Loucy (cell line): ENCODE measurements at regions not wholly inside any gene's neighbourhood (a gene's known extent, or its start where the extent isn't known, plus 50 kb on each side); places are given as distances from the start of the nearest gene placed in this dataset.

Experiments
- H2AFZ ChIP-seq: fragments of 200-600 bp; sonication (generic); 2 replicates; pipeline ENCODE4 v1.6.0; 2016; ENCODE audit warnings: antibody characterized with exemption, mild to moderate bottlenecking, low read length, moderate library complexity
- H3F3A ChIP-seq: fragments of 200-600 bp; 2 replicates; pipeline ENCODE4 v1.6.0; 2016; ENCODE audit warnings: antibody characterized with exemption, low read depth, mild to moderate bottlenecking
- H3K27me3 ChIP-seq: fragments of 200-600 bp; sonication (generic); 2 replicates; pipeline ENCODE4 v1.6.1; 2014; ENCODE audit warnings: low read length, mild to moderate bottlenecking; ENCODE audit not compliant: insufficient read depth, poor library complexity, severe bottlenecking
- H3K36me3 ChIP-seq: fragments of 200-600 bp; sonication (generic); 2 replicates; pipeline ENCODE4 v1.6.1; 2016; ENCODE audit warnings: low read length; ENCODE audit not compliant: insufficient read depth
- H3K4me1 ChIP-seq: fragments of 200-600 bp; sonication (generic); 2 replicates; pipeline ENCODE4 v1.5.1; 2014; ENCODE audit warnings: low read length, mild to moderate bottlenecking; ENCODE audit not compliant: insufficient read depth, poor library complexity, severe bottlenecking
- H3K4me2 ChIP-seq: fragments of 200-600 bp; sonication (generic); 2 replicates; pipeline ENCODE4 v1.6.0; 2014; ENCODE audit warnings: antibody characterized with exemption, low read length, low read depth, mild to moderate bottlenecking; ENCODE audit not compliant: poor library complexity, severe bottlenecking
- H3K4me3 ChIP-seq: fragments of 200-600 bp; sonication (generic); 2 replicates; pipeline ENCODE4 v1.5.1; 2014; ENCODE audit warnings: low read length, mild to moderate bottlenecking, mixed read lengths; ENCODE audit not compliant: poor library complexity, severe bottlenecking
- H3K79me2 ChIP-seq: fragments of 200-600 bp; sonication (generic); 2 replicates; pipeline ENCODE4 v1.6.1; 2014; ENCODE audit warnings: low read length; ENCODE audit not compliant: insufficient read depth
- H3K9ac ChIP-seq: fragments of 200-600 bp; sonication (generic); 2 replicates; pipeline ENCODE4 v1.6.0; 2014; ENCODE audit warnings: mild to moderate bottlenecking, low read depth, low read length, moderate library complexity; ENCODE audit not compliant: poor library complexity, severe bottlenecking
- H3K9me2 ChIP-seq: fragments of 200-600 bp; sonication (generic); replicated peaks from 2 replicates; pipeline ENCODE4 v1.6.1; 2016; ENCODE audit warnings: low read depth, low read length, mixed read lengths
- H3K9me3 ChIP-seq: fragments of 200-600 bp; sonication (generic); 2 replicates; pipeline ENCODE4 v1.6.1; 2014; ENCODE audit warnings: mild to moderate bottlenecking, antibody characterized with exemption, low read length, low read depth; ENCODE audit not compliant: insufficient read depth
- H4K20me1 ChIP-seq: fragments of 200-600 bp; sonication (generic); 2 replicates; pipeline ENCODE4 v1.6.0; 2014; ENCODE audit warnings: antibody characterized with exemption, low read length, mild to moderate bottlenecking; ENCODE audit not compliant: insufficient read depth, poor library complexity, severe bottlenecking
- CTCF ChIP-seq: fragments of 200-600 bp; sonication (generic); conservative IDR thresholded peaks from 2 replicates; pipeline ENCODE4 v1.5.1; 2014; ENCODE audit warnings: mild to moderate bottlenecking, antibody characterized with exemption, low read length
- EZH2phosphoT487 ChIP-seq: fragments of 200-600 bp; IDR thresholded peaks from 2 replicates; pipeline ENCODE4 v1.6.1; 2018; ENCODE audit warnings: antibody characterized with exemption, mild to moderate bottlenecking, moderate library complexity, borderline replicate concordance

- no peak overlapping the region for H3K4me2 ChIP-seq
- H3F3A ChIP-seq, result no peaks in the 10 kb centered on the region
- TF ChIP-seq EZH2phosphoT487, result no peak
- TF ChIP-seq CTCF, result peak; percentile 53
- H3K4me1 ChIP-seq, result no peaks in the 10 kb centered on the region
- H3K27me3 ChIP-seq, result no peaks in the 10 kb centered on the region
- H2AFZ ChIP-seq, result no peak overlapping the region
- H3K9me2 ChIP-seq, result no peaks in the 10 kb centered on the region
- no peaks in the 10 kb centered on the region for H3K79me2 ChIP-seq
- no peaks in the 10 kb centered on the region for H3K36me3 ChIP-seq
- no peak overlapping the region for H3K9ac ChIP-seq
- H3K9me3 ChIP-seq, result no peaks in the 10 kb centered on the region
- no peak overlapping the region for H3K4me3 ChIP-seq
- H4K20me1 ChIP-seq, result no peaks in the 10 kb centered on the region
Measured at GRCh38 chr6:66558189-66558588, 851.2 kb upstream of the EYS start.

GRCh38 chr6:66556936-66557335 lies 849.9 kb upstream of the EYS start:
- no peak overlapping the region for H3K4me2 ChIP-seq
- no peaks in the 10 kb centered on the region for H3K4me1 ChIP-seq
- no peaks in the 10 kb centered on the region for H4K20me1 ChIP-seq
- H3K36me3 ChIP-seq, result no peaks in the 10 kb centered on the region
- no peak overlapping the region for H2AFZ ChIP-seq
- no peak overlapping the region for H3K9ac ChIP-seq
- no peaks in the 10 kb centered on the region for H3F3A ChIP-seq
- H3K9me3 ChIP-seq, result no peaks in the 10 kb centered on the region
- no peak for TF ChIP-seq CTCF
- TF ChIP-seq EZH2phosphoT487, result no peak
- no peaks in the 10 kb centered on the region for H3K27me3 ChIP-seq
- H3K4me3 ChIP-seq, result no peak overlapping the region
- no peaks in the 10 kb centered on the region for H3K79me2 ChIP-seq
- H3K9me2 ChIP-seq, result no peaks in the 10 kb centered on the region

- Histone ChIP-seq H2AFZ (no peak overlapping the region), H3K36me3 (no peaks in the 10 kb centered on the region), H3K79me2 (no peaks in the 10 kb centered on the region), H3K9me2 (no peaks in the 10 kb centered on the region), H3F3A (no peaks in the 10 kb centered on the region), H3K9me3 (no peaks in the 10 kb centered on the region), H3K9ac (no peak overlapping the region), H3K4me3 (no peak overlapping the region), H4K20me1 (no peaks in the 10 kb centered on the region), H3K4me2 (no peak overlapping the region), H3K27me3 (no peaks in the 10 kb centered on the region), H3K4me1 (no peaks in the 10 kb centered on the region)
- TF ChIP-seq CTCF, result no peak
- no peak for TF ChIP-seq EZH2phosphoT487
Measured at GRCh38 chr6:66555082-66555481, 848.1 kb upstream of the EYS start.
